ENCODE measurements at regions not wholly inside any gene's neighbourhood (a gene's known extent, or its start where the extent isn't known, plus 50 kb on each side); places are given as distances from the start of the nearest gene placed in this dataset.

DNA sequence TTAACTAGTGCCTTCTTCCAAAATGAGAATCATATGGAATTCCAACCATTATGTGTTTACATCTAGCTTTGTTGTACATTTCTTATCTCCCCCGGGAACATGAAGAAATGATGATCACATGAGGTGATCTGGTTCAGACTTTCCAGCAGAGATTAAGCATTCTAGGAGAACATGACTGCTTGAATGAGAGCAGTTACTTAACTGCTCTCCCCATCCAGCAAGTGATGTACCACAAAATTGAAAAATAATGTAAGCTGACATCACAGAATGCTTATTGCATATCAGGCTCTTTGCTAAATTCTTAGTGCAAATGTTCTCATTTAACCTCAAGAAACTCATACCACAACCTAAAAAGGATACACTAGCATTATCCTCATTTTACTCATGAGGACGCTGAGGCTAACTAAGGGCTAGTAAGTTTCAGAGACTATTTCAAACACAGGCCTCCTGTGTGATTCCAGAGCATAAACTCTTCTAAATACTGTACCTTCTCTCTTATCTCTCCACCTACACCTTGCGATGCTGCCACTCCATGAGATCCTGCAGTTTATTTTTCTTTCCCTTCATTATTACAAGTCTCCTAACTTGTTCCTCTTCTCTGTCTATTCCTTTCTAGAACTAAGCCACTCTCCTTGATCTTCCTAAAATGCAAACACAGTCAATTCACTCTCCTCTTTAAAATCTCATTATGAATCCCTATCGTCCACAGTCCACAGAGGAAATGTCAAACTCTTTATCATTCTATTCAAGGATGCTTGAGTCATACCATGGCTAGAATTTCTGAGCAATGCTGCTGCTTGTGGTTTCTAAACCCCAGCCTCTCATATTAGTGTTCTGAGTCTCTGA is 1224.8 kb upstream of the ZEB2 start:
- H3K4me3 ChIP-seq (ENCODE audit: low read depth, low read length), result no peak overlapping the region
- DNase-seq (ENCODE audit: low read depth), result peak; percentile 48
- TF ChIP-seq, protein P1, sequence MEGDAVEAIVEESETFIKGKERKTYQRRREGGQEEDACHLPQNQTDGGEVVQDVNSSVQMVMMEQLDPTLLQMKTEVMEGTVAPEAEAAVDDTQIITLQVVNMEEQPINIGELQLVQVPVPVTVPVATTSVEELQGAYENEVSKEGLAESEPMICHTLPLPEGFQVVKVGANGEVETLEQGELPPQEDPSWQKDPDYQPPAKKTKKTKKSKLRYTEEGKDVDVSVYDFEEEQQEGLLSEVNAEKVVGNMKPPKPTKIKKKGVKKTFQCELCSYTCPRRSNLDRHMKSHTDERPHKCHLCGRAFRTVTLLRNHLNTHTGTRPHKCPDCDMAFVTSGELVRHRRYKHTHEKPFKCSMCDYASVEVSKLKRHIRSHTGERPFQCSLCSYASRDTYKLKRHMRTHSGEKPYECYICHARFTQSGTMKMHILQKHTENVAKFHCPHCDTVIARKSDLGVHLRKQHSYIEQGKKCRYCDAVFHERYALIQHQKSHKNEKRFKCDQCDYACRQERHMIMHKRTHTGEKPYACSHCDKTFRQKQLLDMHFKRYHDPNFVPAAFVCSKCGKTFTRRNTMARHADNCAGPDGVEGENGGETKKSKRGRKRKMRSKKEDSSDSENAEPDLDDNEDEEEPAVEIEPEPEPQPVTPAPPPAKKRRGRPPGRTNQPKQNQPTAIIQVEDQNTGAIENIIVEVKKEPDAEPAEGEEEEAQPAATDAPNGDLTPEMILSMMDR (conservative IDR thresholded peaks at IDR 0.05; ENCODE audit: low read depth, low read length), result no peak

DNA sequence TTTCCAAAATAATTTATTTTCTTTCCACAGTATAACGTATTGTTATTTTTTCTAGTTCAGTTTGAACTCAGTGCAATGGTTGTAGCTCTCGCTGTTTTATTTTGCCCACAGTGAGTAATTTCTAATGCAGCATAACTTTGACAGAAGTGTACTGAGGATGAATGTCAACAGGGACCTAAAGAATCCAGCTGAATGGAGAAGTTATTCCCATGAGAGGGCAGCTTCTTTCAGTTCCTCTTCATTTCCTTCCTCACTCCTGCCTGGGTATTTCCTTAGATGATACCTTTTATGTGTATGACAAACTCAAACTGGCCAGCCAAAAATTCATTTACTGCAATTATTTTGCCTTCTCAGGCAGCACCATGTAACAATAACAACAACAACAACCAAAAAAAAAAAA is 1223.1 kb upstream of the ZEB2 start:
- H3K4me3 ChIP-seq (ENCODE audit: low read depth, low read length), result no peak overlapping the region
- TF ChIP-seq, protein P1 (conservative IDR thresholded peaks at IDR 0.05; ENCODE audit: low read depth, low read length), result no peak
- DNase-seq (ENCODE audit: low read depth), result no peak

DNA sequence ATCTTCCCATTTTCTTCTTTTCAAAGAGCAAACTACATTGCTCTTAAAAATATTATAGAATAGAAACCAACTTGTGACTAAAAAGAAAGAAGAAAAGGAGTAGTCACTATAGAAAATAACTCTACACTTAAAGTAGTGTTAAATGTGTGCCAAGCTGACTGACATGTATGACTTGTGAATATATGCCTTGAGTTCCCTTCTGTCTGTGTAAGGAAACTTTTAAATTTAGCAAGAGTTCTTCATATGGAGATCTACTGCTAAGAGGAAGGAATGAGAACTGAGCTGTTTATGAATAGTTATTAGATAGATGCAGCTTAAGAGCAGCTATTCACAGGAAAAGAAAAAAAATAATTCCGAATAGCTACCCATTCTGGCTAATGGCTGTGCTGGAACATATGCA is 1221.7 kb upstream of the ZEB2 start:
- no peak overlapping the region for H3K4me3 ChIP-seq (ENCODE audit: low read depth, low read length)
- TF ChIP-seq, protein P1 (conservative IDR thresholded peaks at IDR 0.05; ENCODE audit: low read depth, low read length), result no peak
- DNase-seq (ENCODE audit: low read depth), result no peak

DNA sequence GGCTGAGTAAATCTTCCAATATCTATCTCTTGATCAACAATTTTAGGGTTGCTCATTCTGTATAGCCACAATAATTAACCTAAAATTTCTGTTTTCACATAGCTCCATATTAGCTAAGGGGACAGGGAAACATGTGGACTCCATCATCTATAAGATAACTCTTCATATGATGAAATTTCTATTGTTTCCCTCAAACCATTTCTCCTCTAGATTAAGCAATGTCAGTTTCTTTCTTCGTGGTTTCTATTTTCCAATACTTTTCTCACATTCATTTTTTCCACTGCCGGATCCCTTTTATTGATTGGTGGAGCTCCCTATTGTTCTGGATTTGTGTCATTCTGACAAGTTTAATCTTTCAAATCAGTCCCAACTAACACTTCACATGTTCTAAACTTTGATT is 1221.3 kb upstream of the ZEB2 start:
- TF ChIP-seq, protein P1 (conservative IDR thresholded peaks at IDR 0.05; ENCODE audit: low read depth, low read length), result no peak
- no peak for DNase-seq (ENCODE audit: low read depth)
- H3K4me3 ChIP-seq (ENCODE audit: low read depth, low read length), result no peak overlapping the region

DNA sequence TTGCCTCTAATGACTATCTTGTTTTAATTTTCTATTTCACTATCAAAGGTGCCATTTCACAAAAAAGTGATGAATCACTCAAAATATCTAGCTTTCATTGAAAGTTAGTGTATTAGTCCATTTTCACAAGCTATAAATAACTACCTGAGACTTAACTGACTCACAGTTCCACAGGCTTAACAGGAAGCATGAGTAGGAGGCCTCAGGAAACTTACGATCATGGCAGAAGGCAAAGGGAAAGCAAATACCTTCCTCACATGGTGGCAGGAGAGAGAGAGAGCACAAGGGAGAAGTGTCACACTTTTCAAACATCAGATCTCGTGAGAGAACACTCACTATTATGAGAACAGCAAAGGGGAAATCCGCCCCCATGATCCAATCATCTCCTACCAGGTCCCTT is 1220.4 kb upstream of the ZEB2 start:
- TF ChIP-seq, protein P1 (conservative IDR thresholded peaks at IDR 0.05; ENCODE audit: low read depth, low read length), result no peak
- DNase-seq (ENCODE audit: low read depth), result no peak
- no peak overlapping the region for H3K4me3 ChIP-seq (ENCODE audit: low read depth, low read length)

DNA sequence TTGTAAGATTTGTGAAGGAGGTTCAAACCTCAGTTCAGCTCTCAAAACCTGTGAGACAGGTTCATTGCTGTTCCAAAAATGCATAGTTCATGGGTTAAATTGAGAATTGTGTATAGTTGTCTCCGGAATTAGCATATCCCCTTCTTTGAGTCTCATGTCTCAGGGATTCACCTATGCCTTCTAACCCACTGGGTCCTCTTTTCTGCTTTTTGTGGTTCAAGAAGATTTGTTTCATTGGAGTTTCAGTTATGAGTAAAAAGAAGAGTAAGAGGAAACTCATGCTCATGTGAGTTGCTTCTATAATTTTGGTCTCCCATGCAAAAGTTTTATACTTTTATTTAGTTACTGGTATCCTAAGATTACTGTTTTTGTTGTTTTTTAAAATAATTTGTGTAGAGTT is 1219.8 kb upstream of the ZEB2 start:
- TF ChIP-seq, protein P1 (conservative IDR thresholded peaks at IDR 0.05; ENCODE audit: low read depth, low read length), result no peak
- DNase-seq (ENCODE audit: low read depth), result no peak
- no peak overlapping the region for H3K4me3 ChIP-seq (ENCODE audit: low read depth, low read length)

DNA sequence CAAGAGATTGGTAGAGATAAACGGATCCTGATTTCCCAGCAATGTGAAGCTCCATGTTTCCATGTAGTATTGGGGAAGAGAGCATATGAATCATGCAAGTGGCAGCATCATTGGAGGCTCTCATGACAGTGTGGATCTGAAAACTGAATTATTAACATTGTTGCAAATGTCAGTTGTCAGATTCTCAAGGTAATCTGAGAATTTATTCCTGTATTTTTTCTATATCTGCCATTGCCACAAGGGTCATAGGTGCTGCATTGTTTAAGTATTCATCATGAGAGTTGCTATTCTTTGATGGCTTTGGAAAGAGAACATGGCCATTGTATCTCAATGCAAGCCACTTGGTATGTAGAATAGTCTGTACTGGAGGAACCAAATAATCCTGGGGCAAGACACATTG is 1217.0 kb upstream of the ZEB2 start:
- DNase-seq (ENCODE audit: low read depth), result no peak
- TF ChIP-seq, protein P1 (conservative IDR thresholded peaks at IDR 0.05; ENCODE audit: low read depth, low read length), result no peak
- no peak overlapping the region for H3K4me3 ChIP-seq (ENCODE audit: low read depth, low read length)
